H1 (cell line): ENCODE measurements at regions not wholly inside any gene's neighbourhood (a gene's known extent, or its start where the extent isn't known, plus 50 kb on each side); places are given as distances from the start of the nearest gene placed in this dataset.

Experiments
- CTCF ChIA-PET: fragments of 300-600 bp; sonication (Branson Sonifier 250); formaldehyde crosslinking; loops from one replicate; lab custom pipeline; 2021; ENCODE audit not compliant: partially characterized antibody; lab: Charles Lee
- POLR2A ChIA-PET: fragments of 300-600 bp; sonication (Branson Sonifier 250); formaldehyde crosslinking; loops from one replicate; lab custom pipeline; 2021; ENCODE audit warnings: inconsistent platforms; ENCODE audit not compliant: partially characterized antibody; lab: Charles Lee
- DNase-seq, 2 experiments: peaks; one replicate each; pipeline versions ENCODE4 v3.0.0 to v3.0.0-alpha.2; 2010 to 2022; ENCODE audit warnings: low spot score in 2 of 2, low read depth in 1 of 2, mixed read lengths in 1 of 2
- FAIRE-seq: peaks from 2 replicates; lab custom pipeline; 2011; peaks lifted over from hg19 to GRCh38; lab: Jason Lieb, UNC
- H2AFZ ChIP-seq: 2 replicates; pipeline ENCODE4 v1.8.1; 2012; ENCODE audit warnings: low read length, inconsistent platforms
- H2AK5ac ChIP-seq: 2 replicates; pipeline ENCODE4 v1.6.1; 2013; ENCODE audit warnings: low read depth, low read length
- H2BK120ac ChIP-seq: replicated peaks from 2 replicates; pipeline ENCODE3; 2013; ENCODE audit warnings: low read depth, low read length, inconsistent platforms
- H2BK12ac ChIP-seq: 2 replicates; pipeline ENCODE4 v1.6.1; 2013; ENCODE audit warnings: low read depth, low read length
- H2BK15ac ChIP-seq: 2 replicates; pipeline ENCODE4 v1.6.1; 2013; ENCODE audit warnings: low read length
- H2BK20ac ChIP-seq: 2 replicates; pipeline ENCODE4 v1.6.1; 2013; ENCODE audit warnings: low read length
- H2BK5ac ChIP-seq: 2 replicates; pipeline ENCODE4 v1.6.1; 2013; ENCODE audit warnings: low read depth, low read length
- H3K14ac ChIP-seq: 2 replicates; pipeline ENCODE4 v1.6.1; 2013; ENCODE audit warnings: inconsistent platforms; ENCODE audit not compliant: insufficient read length
- H3K18ac ChIP-seq: 2 replicates; pipeline ENCODE4 v1.6.1; 2013; ENCODE audit warnings: low read length; ENCODE audit errors: extremely low read depth
- H3K23ac ChIP-seq: 2 replicates; pipeline ENCODE4 v1.6.1; 2013; ENCODE audit warnings: inconsistent platforms; ENCODE audit not compliant: insufficient read length
- H3K23me2 ChIP-seq: 2 replicates; pipeline ENCODE4 v1.6.1; 2013; ENCODE audit warnings: low read depth, low read length
- H3K27ac ChIP-seq: 2 replicates; pipeline ENCODE4 v1.6.1; 2011; ENCODE audit warnings: low read depth, low read length, inconsistent platforms
- H3K27me3 ChIP-seq, 4 experiments: replicated peaks in 1 of 4; 1 replicate in 1 of 4; 2 replicates in 3 of 4; pipeline versions ENCODE4 v1.6.1 to v1.8.1; 2011 to 2013; ENCODE audit warnings: low read length in 3 of 4, mild to moderate bottlenecking in 3 of 4, inconsistent platforms in 2 of 4, mixed read lengths in 2 of 4, moderate library complexity in 1 of 4; ENCODE audit not compliant: control insufficient read depth in 3 of 4, insufficient read depth in 3 of 4; ENCODE audit errors: extremely low read depth in 1 of 4
- H3K36me3 ChIP-seq, 4 experiments: 2 replicates each; pipeline versions ENCODE4 v1.6.1 to v1.8.1; 2011 to 2013; ENCODE audit warnings: mild to moderate bottlenecking in 4 of 4, low read length in 3 of 4, moderate library complexity in 2 of 4, control low read depth in 1 of 4, inconsistent platforms in 1 of 4; ENCODE audit not compliant: insufficient read depth in 4 of 4, control insufficient read depth in 2 of 4
- H3K4ac ChIP-seq: replicated peaks from 2 replicates; pipeline ENCODE3; 2013; ENCODE audit warnings: low read length, low read depth, mixed read lengths, inconsistent platforms; ENCODE audit not compliant: insufficient read length
- H3K4me1 ChIP-seq, 4 experiments: replicated peaks in 1 of 4; 1 replicate in 1 of 4; 2 replicates in 3 of 4; pipeline versions ENCODE4 v1.6.1 to v1.8.1; 2011 to 2013; ENCODE audit warnings: low read length in 3 of 4, inconsistent platforms in 2 of 4, mixed read lengths in 1 of 4; ENCODE audit not compliant: insufficient read depth in 4 of 4, control insufficient read depth in 3 of 4
- H3K4me2 ChIP-seq, 2 experiments: 2 replicates each; pipeline versions ENCODE4 v1.6.1 to v1.8.1; 2011 to 2013; ENCODE audit warnings: low read depth in 2 of 2, low read length in 2 of 2, control low read depth in 1 of 2, inconsistent platforms in 1 of 2, mild to moderate bottlenecking in 1 of 2; ENCODE audit not compliant: insufficient read depth in 1 of 2
- H3K4me3 ChIP-seq, 4 experiments: fragments of 200-600, 300-600 bp in 1 of 4; sonication (generic), shearing (Covaris generic), sonication (Bioruptor Twin) in 1 of 4; 2 replicates each; pipeline versions ENCODE4 v1.5.1 to v1.8.1; 2011 to 2016; ENCODE audit warnings: low read length in 4 of 4, low read depth in 3 of 4, control low read depth in 2 of 4, inconsistent platforms in 2 of 4, mild to moderate bottlenecking in 2 of 4, mixed read lengths in 1 of 4, moderate library complexity in 1 of 4; ENCODE audit not compliant: insufficient read depth in 2 of 4; ENCODE audit errors: extremely low read depth in 1 of 4
- H3K56ac ChIP-seq: replicated peaks from 2 replicates; pipeline ENCODE3; 2013; ENCODE audit warnings: low read depth, mild to moderate bottlenecking, mixed read lengths, low read length, inconsistent platforms; ENCODE audit not compliant: insufficient read length
- H3K79me1 ChIP-seq: 2 replicates; pipeline ENCODE4 v1.6.1; 2013; ENCODE audit warnings: low read depth, low read length, control low read depth
- H3K79me2 ChIP-seq, 2 experiments: 2 replicates each; pipeline versions ENCODE4 v1.6.1 to v1.8.1; 2012 to 2013; ENCODE audit warnings: low read length in 2 of 2, mild to moderate bottlenecking in 2 of 2, inconsistent platforms in 1 of 2; ENCODE audit not compliant: insufficient read depth in 2 of 2, control insufficient read depth in 1 of 2
- H3K9ac ChIP-seq, 4 experiments: replicated peaks in 1 of 4; 1 replicate in 1 of 4; 2 replicates in 3 of 4; pipeline versions ENCODE4 v1.6.1 to v1.8.1; 2011 to 2013; ENCODE audit warnings: low read depth in 3 of 4, low read length in 3 of 4, control low read depth in 2 of 4, mild to moderate bottlenecking in 2 of 4, moderate library complexity in 2 of 4, inconsistent platforms in 1 of 4; ENCODE audit errors: extremely low read depth in 1 of 4
- H3K9me3 ChIP-seq, 2 experiments: 2 replicates each; pipeline versions ENCODE4 v1.6.1 to v1.8.1; 2012 to 2013; ENCODE audit warnings: mild to moderate bottlenecking in 2 of 2, moderate library complexity in 2 of 2, control low read depth in 1 of 2, inconsistent platforms in 1 of 2, low read depth in 1 of 2, low read length in 1 of 2, mixed read lengths in 1 of 2; ENCODE audit not compliant: insufficient read depth in 2 of 2
- H4K20me1 ChIP-seq, 2 experiments: replicated peaks in 1 of 2; 2 replicates each; pipeline versions ENCODE3 to v1.8.1; 2011 to 2013; ENCODE audit warnings: inconsistent platforms in 2 of 2, low read length in 2 of 2, mild to moderate bottlenecking in 1 of 2; ENCODE audit not compliant: insufficient read depth in 2 of 2, control insufficient read depth in 1 of 2
- H4K5ac ChIP-seq: 2 replicates; pipeline ENCODE4 v1.6.1; 2013; ENCODE audit warnings: low read length, low read depth, mixed read lengths, inconsistent platforms; ENCODE audit not compliant: insufficient read length
- H4K8ac ChIP-seq: 2 replicates; pipeline ENCODE4 v1.8.0; 2013; ENCODE audit warnings: mild to moderate bottlenecking, moderate library complexity, low read length, inconsistent platforms; ENCODE audit not compliant: insufficient read depth; ENCODE audit errors: extremely low read depth
- H4K91ac ChIP-seq: replicated peaks from 2 replicates; pipeline ENCODE3; 2013; ENCODE audit warnings: low read length, mixed read lengths, inconsistent platforms; ENCODE audit not compliant: insufficient read length
- ASH2L ChIP-seq: fragments of 200-600, 300-600 bp; sonication (generic); IDR thresholded peaks from one replicate; pipeline ENCODE4 v1.7.1; 2017; ENCODE audit warnings: low read length
- ATF3 ChIP-seq: IDR thresholded peaks from 2 replicates; pipeline ENCODE4 v1.6.1; 2011; ENCODE audit warnings: low read depth, mild to moderate bottlenecking, low read length; ENCODE audit not compliant: insufficient read depth
- BCL11A ChIP-seq, 2 experiments: IDR thresholded peaks; one replicate each; pipeline ENCODE4 v1.6.1; 2011; ENCODE audit warnings: low read depth in 2 of 2, low read length in 2 of 2, mild to moderate bottlenecking in 2 of 2
- CBX8 ChIP-seq: fragments of 300-800, 300-1000 bp; sonication (generic); IDR thresholded peaks from 2 replicates; pipeline ENCODE4 v1.7.1; 2016; ENCODE audit warnings: low read depth, low read length, borderline replicate concordance
- E2F6 ChIP-seq: IDR thresholded peaks from 2 replicates; pipeline ENCODE4 v1.6.1; 2012; ENCODE audit warnings: inconsistent platforms
- GABPA ChIP-seq: IDR thresholded peaks from 2 replicates; pipeline ENCODE4 v1.6.1; 2011; ENCODE audit warnings: mild to moderate bottlenecking, low read length, moderate library complexity, borderline replicate concordance; ENCODE audit not compliant: insufficient read depth
- GTF2F1 ChIP-seq: IDR thresholded peaks from 2 replicates; pipeline ENCODE4 v1.6.1; 2012; ENCODE audit warnings: low read depth, low read length, improper control_type of control experiment, borderline replicate concordance
- KDM1A ChIP-seq: fragments of 200-600, 300-600 bp; sonication (generic); IDR thresholded peaks from 2 replicates; pipeline ENCODE4 v1.7.1; 2016; ENCODE audit warnings: mild to moderate bottlenecking, low read length, borderline replicate concordance
- POLR2A ChIP-seq, 2 experiments: IDR thresholded peaks; 1 replicate in 1 of 2; 2 replicates in 1 of 2; pipeline ENCODE4 v1.6.1; 2011; ENCODE audit warnings: low read depth in 2 of 2, low read length in 2 of 2, mild to moderate bottlenecking in 2 of 2; ENCODE audit errors: control extremely low read depth in 1 of 2
- RAD21 ChIP-seq, 2 experiments: IDR thresholded peaks in 1 of 2; conservative IDR thresholded peaks in 1 of 2; 2 replicates each; pipeline ENCODE4 v1.6.1; 2011; ENCODE audit warnings: low read depth in 2 of 2, low read length in 2 of 2, improper control_type of control experiment in 1 of 2, inconsistent platforms in 1 of 2, mild to moderate bottlenecking in 1 of 2, moderate library complexity in 1 of 2
- RXRA ChIP-seq: IDR thresholded peaks from 2 replicates; pipeline ENCODE4 v1.6.1; 2011; ENCODE audit warnings: low read depth, mild to moderate bottlenecking, low read length, moderate library complexity; ENCODE audit not compliant: insufficient read depth
- SP1 ChIP-seq: IDR thresholded peaks from 2 replicates; pipeline ENCODE4 v1.6.1; 2011; ENCODE audit warnings: low read depth, low read length
- SP2 ChIP-seq: IDR thresholded peaks from 2 replicates; pipeline ENCODE4 v1.6.1; 2012; ENCODE audit warnings: mild to moderate bottlenecking, low read length, inconsistent platforms
- TBP ChIP-seq: IDR thresholded peaks from 2 replicates; pipeline ENCODE4 v1.6.1; 2011; ENCODE audit warnings: low read depth, low read length, improper control_type of control experiment
- WGBS, 2 experiments: shearing (Covaris generic) in 1 of 2; methylation state at CpG; one replicate each; pipeline versions ENCODE4 v1.1.6 to v1.1.7; 2013 to 2015; ENCODE audit warnings: low lambda C conversion rate in 2 of 2, mixed read lengths in 2 of 2, inconsistent platforms in 1 of 2, low coverage in 1 of 2, missing lambda C conversion rate in 1 of 2; ENCODE audit not compliant: insufficient replicate concordance in 2 of 2, insufficient coverage in 1 of 2, insufficient read length in 1 of 2; ENCODE audit errors: extremely low coverage in 1 of 2, missing lambda C conversion rate in 1 of 2; 5-methylcytosine and 5-hydroxymethylcytosine counted together

GRCh38 chr6:85298553-85298952 lies 151.3 kb upstream of the NT5E start:
- ChIA-PET POLR2A (no interaction called here), CTCF (interaction anchor here (1.1 to 1.2 kb wide), 2 partner anchors 25 to 172 kb away, joined by 3 to 4 read pairs; no protein-coding TSS in a partner anchor)
- H3K4me1 ChIP-seq: no peaks in the 10 kb centered on the region
- H3K79me1 ChIP-seq: no peaks in the 10 kb centered on the region
- no peaks in the 10 kb centered on the region for H4K20me1 ChIP-seq
- no peak overlapping the region for H3K18ac ChIP-seq
- no peak overlapping the region for H3K56ac ChIP-seq
- no peaks in the 10 kb centered on the region for H3K23me2 ChIP-seq
- H2BK15ac ChIP-seq: no peak overlapping the region
- no peak overlapping the region for H3K4me2 ChIP-seq
- WGBS, 2 experiments: 42% methylated on average over 3 of the region's 3 CpGs; no CpG with 5 or more reads in 1 of the 2 experiments
- no peaks in the 10 kb centered on the region for H3K9me3 ChIP-seq
- H3K79me2 ChIP-seq: no peaks in the 10 kb centered on the region
- H3K4me3 ChIP-seq: no peak overlapping the region
- no peak overlapping the region for H2BK120ac ChIP-seq
- H3K9ac ChIP-seq: no peak overlapping the region
- no peak overlapping the region for H3K27ac ChIP-seq
- no peak overlapping the region for H3K4ac ChIP-seq
- H4K91ac ChIP-seq: no peak overlapping the region
- no peaks in the 10 kb centered on the region for H3K27me3 ChIP-seq
- no peak overlapping the region for H3K23ac ChIP-seq
- H2BK12ac ChIP-seq: no peak overlapping the region
- no peak overlapping the region for H4K8ac ChIP-seq
- no peak for FAIRE-seq
- no peak overlapping the region for H2AFZ ChIP-seq
- H3K36me3 ChIP-seq: no peaks in the 10 kb centered on the region
- DNase-seq: no peak
- H4K5ac ChIP-seq: no peak overlapping the region
- no peak overlapping the region for H3K14ac ChIP-seq
- no peak overlapping the region for H2AK5ac ChIP-seq
- H2BK5ac ChIP-seq: no peak overlapping the region
- no peak overlapping the region for H2BK20ac ChIP-seq
- no peak for TF ChIP-seq GTF2F1
- no peak for TF ChIP-seq RAD21 (IDR thresholded peaks at IDR 0.05 in 1 of 2, conservative IDR thresholded peaks at IDR 0.05 in 1 of 2; ENCODE audit: low read depth in 2 of 2, low read length in 2 of 2)
- TF ChIP-seq E2F6: no peak
- no peak for TF ChIP-seq TBP
- no peak for TF ChIP-seq SP2
- no peak for TF ChIP-seq POLR2A (IDR thresholded peaks at IDR 0.05; ENCODE audit: control extremely low read depth in 1 of 2, low read depth in 2 of 2, low read length in 2 of 2)
- no peak for TF ChIP-seq ASH2L
- no peak for TF ChIP-seq GABPA
- TF ChIP-seq SP1: no peak
- no peak for TF ChIP-seq RXRA
- TF ChIP-seq BCL11A (IDR thresholded peaks at IDR 0.05; ENCODE audit: low read depth in 2 of 2, low read length in 2 of 2): no peak
- TF ChIP-seq CBX8: no peak
- no peak for TF ChIP-seq ATF3
- TF ChIP-seq KDM1A: no peak
